Retinal pigment epithelial cell (primary cell): ENCODE measurements at regions not wholly inside any gene's neighbourhood (a gene's known extent, or its start where the extent isn't known, plus 50 kb on each side); places are given as distances from the start of the nearest gene placed in this dataset.
"Not testable (repeated sequence)": the region's sequence is repeated elsewhere in the genome, so short reads cannot be mapped to it uniquely, and the experiment has no call there.

Source experiments
- DNase-seq: peaks from one replicate; pipeline ENCODE4 v3.0.0-alpha.2; 2010; ENCODE audit warnings: low read depth
- H3K4me3 ChIP-seq: 2 replicates; pipeline ENCODE4 v1.5.1; 2011; ENCODE audit warnings: mild to moderate bottlenecking, low read length, control low read depth, moderate library complexity
- TF ChIP-seq, protein P1 (sequence below): conservative IDR thresholded peaks from 2 replicates; pipeline ENCODE4 v1.5.1; 2011; ENCODE audit warnings: low read depth, low read length, control low read depth, inconsistent platforms

DNA sequence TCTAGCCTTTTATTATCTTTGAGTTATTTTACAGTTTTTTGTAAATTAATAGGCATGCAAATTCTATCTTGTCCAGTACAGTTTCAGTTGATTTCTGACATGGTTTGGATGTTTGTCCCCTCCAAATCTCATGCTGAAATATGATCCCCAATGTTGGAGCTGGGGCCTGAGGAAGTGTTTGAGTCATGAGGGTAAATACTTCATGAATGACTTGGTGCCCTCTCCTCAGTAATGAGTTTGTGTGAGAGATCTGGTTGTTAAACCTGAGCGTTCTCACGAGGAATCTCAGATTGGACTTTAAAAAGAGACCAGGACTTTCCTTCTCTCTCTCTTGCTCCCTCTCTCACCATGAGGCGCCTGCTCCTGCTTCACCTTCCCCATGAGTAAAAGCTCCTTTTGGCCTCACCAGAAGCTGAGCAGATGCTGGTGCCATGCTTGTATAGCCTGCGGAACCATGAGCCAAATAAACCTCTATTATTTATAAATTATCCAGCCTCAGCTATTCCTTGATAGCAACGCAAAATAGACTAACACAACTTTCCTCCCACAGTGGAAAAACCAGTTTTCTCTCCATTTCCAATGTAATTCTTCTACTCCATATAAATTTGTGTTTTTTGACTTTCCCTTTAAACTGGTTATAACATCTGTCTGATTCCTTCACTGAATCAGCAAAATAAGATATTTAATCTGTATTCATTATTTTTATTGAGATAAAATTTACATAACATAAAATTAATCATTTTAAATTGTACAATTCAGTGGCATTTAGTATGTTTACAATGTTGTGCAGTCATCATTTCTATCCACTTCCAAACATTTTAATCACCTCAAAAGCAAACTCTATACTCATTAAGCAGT is 78.7 kb upstream of the PRSS16 start:
- no peak overlapping the region for H3K4me3 ChIP-seq
- TF ChIP-seq, protein P1, sequence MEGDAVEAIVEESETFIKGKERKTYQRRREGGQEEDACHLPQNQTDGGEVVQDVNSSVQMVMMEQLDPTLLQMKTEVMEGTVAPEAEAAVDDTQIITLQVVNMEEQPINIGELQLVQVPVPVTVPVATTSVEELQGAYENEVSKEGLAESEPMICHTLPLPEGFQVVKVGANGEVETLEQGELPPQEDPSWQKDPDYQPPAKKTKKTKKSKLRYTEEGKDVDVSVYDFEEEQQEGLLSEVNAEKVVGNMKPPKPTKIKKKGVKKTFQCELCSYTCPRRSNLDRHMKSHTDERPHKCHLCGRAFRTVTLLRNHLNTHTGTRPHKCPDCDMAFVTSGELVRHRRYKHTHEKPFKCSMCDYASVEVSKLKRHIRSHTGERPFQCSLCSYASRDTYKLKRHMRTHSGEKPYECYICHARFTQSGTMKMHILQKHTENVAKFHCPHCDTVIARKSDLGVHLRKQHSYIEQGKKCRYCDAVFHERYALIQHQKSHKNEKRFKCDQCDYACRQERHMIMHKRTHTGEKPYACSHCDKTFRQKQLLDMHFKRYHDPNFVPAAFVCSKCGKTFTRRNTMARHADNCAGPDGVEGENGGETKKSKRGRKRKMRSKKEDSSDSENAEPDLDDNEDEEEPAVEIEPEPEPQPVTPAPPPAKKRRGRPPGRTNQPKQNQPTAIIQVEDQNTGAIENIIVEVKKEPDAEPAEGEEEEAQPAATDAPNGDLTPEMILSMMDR: no peak
- DNase-seq: no peak

DNA sequence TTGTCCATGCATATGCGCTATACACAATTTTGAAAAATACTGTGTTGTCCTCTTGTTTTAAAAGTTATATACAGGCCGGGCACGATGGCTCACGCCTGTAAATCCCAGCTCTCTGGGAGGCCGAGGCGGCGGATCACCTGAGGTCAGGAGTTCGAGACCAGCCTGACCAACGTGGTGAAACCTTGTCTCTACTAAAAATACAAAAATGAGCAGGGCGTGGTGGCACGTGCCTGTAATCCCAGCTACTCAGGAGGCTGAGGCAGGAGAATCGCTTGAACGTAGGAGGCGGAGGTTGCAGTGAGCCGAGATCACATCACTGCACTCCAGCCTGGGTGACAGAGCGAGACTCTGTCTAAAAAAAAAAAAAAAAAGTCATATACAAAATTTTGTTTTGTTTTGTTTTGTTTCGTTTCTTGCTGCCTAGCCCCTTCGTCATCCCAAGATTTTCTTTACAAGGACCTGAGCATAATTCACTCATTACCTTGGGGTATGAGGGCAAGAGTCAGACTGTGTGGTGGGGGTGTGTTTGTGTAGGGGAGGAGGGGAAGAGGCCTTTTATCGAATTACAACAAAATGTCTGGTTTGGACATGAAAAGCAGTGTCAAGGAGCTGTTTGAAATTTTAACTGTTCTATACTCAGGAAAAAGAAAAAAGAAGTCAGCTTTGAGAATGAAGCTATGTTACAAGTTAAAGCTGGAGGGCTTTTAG is 74.8 kb upstream of the PRSS16 start:
- not testable (repeated sequence) for DNase-seq, H3K4me3 ChIP-seq

DNA sequence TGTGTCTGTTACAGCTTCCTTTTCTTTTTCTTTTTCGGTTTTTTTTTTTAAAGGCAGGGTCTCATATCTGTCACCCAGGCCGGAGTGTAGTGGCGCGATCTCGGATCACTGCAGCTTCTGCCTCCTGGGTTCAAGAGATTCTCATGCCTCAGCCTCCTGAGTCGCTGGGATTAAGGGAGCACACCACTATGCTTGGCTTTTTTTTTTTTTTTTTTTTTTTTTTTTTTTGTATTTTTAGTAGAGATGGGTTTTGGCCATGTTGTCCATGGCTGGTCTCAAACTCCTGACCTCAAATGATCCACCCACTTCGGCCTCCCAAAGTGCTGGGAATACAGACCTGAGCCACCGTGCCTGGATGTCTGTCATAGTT is 74.3 kb upstream of the PRSS16 start:
- not testable (repeated sequence) for DNase-seq, H3K4me3 ChIP-seq

DNA sequence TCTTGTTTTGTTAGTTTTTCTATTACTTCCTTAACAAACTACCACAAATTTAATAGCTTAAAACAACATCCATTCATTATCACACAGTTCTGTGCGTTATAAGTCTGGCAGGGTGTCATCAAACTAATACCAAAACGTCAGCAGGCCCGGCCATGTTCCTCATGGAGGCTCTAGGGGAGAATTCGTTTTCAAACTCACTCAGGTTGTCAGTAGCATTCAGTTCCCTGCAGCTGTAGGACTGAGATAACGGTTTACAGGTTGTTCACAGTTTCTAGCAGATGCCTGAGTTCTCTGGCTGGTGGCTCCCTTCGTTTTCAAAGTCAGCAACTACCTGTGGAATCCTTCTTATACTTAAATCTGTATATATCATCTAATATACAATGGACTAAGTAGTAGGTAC is 72.5 kb upstream of the PRSS16 start:
- DNase-seq: no peak
- H3K4me3 ChIP-seq: no peak overlapping the region
- TF ChIP-seq, protein P1: no peak

DNA sequence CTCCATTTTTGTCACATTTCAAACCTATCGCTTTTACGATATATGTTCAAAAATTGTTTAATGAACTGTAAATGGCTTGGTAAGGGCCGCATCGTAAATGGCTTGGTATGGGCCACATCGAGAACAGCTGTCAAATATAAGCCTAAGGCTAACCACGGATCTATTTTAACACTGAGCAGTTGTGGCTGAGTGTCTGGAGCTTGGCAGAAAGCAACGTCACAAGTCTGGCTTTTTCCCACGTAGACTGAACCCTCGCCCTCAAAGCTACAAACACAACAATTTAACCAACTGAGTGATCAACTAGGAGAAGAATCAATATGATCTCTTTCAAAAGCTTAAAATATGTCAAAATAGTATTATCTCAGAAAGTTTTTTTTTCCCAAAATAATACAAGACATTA is 71.4 kb upstream of the PRSS16 start:
- no peak overlapping the region for H3K4me3 ChIP-seq
- DNase-seq: no peak

DNA sequence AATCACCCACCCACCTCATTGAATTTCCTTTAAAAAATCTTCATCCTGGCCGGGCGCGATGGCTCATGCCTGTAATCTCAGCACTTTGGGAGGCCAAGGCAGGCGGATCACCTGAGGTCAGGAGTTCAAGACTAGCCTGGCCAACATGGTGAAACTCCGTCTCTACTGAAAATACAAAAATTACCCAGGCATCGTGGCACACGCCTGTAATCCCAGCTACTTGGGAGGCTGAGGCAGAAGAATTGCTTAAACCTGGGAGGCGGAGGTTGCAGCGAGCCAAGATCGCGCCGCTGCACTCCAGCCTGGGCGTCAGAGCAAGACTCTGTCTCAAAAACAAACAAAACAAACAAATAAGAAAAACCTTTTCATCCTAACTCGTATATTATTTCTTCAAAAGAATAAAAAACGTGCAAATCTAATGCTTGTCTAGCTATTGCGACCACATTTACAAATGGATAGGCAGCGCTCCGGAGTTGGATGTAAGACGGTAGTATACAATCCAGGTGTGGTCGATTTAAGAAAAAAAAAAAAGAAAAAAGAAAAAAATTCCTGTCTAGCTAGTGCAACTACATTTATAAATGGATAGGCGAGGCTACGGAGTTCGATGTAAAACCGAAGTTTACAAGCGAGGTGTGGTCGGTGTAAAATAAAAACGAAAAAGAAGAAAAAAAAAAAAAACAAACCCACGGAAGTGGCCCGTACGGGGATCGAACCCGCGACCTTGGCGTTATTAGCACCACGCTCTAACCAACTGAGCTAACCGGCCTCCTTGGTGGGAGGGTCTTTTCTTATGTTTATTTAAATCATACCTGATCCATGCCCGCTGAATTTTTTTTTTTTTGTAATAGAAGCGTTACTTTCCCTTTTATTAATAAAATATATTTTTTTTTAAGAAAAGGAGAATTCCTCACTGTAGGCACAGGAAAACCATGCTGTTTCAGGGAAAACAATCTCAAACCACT is 70.7 kb upstream of the PRSS16 start:
- H3K4me3 ChIP-seq: peak overlapping the region; percentile 99
- DNase-seq: no peak
- TF ChIP-seq, protein P1: no peak

More for the DNA sequence above, 71.4 kb upstream of the PRSS16 start:
- TF ChIP-seq, protein P1: no peak

DNA sequence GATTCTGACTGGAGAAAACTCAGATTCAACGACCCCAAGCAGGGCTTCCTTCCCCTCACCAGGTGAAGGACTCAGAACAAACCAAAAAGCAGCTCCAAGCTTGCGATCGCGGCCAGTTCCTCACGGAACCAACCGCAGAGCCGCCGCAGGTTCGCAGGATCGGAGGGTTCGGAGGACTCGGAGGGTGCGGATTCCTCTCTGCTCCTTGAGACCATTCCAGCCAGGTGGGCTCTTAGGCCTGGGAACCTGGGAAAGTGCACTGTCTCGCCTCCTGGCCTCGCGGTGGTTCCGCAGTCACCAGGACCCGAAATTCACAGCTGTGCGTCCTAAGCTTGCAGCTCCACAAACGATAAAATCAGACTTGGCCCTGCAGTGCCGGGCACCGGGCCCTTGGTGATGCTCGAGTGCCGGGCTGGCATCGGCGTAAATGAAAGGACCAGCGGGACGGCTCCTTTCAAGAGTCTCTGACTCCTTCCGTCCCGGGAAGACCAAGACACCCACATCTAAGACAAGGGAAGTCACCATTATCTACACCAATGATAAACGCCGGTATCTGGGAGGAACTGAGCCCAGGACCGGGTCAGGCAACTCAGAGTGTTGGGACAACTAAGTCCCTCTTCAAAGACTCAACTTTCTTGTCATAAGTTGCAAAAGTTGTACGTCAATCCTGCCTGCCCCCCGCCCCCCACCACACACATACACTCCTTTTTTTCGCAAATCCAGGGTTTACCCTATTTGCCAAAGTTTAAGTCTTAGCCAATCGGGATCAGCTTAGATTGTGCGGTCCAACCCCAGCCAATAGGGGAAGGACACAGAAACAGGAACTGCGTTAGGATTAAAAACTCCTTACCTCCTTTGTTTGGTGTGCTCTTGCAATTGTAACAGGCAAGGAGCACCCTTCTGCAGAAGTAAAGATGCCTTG is 69.8 kb upstream of the PRSS16 start:
- peak overlapping the region; percentile 99 for H3K4me3 ChIP-seq
- TF ChIP-seq, protein P1: peak; percentile 54
- peak; percentile 90 for DNase-seq
